ENCODE measurements at regions not wholly inside any gene's neighbourhood (a gene's known extent, or its start where the extent isn't known, plus 50 kb on each side); places are given as distances from the start of the nearest gene placed in this dataset.

DNA sequence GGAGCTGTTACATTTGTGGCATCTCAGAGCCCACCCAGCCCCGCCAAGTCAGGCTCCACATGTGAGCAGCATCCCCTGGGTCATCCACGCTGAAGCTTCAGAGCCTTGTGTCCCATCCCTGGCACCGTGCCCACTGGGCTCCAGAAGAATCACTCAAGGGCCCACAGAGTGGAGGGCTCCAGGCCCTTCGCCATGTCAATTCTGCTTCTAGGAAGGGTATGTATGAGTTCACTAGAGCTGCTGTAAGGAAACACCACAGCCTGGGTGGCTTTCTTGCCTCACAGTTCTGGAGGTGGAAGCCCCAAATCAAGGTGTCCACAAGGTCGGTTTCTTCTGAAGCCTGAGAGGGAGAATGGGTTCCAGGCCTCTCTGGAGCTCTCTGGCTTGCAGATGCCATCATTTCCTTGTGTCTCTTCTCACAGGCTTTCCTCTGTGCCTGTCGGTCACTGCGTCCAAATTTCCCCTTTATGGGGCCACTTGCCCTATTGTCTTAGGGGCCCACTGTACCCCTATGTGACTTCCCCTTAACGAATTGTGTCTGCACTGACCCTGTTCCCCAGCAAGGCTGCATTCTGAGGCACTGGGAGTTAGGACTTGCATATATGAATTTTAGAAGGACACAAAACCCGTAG is 1476.0 kb downstream of the TBC1D22A start:
- no peak for TF ChIP-seq CTCF (IDR thresholded peaks at IDR 0.05)
- no peak for TF ChIP-seq POLR2A (IDR thresholded peaks at IDR 0.05)

All from adrenal gland (tissue), 5 donors.